GM03348 (cell line): ENCODE measurements at regions not wholly inside any gene's neighbourhood (a gene's known extent, or its start where the extent isn't known, plus 50 kb on each side); places are given as distances from the start of the nearest gene placed in this dataset.
A peak's percentile ranks its signal among the peaks of the same experiment; 100 is the strongest.

Experiments
- DNase-seq: peaks from one replicate; pipeline ENCODE4 v3.0.0; 2012; ENCODE audit warnings: low spot score

DNA sequence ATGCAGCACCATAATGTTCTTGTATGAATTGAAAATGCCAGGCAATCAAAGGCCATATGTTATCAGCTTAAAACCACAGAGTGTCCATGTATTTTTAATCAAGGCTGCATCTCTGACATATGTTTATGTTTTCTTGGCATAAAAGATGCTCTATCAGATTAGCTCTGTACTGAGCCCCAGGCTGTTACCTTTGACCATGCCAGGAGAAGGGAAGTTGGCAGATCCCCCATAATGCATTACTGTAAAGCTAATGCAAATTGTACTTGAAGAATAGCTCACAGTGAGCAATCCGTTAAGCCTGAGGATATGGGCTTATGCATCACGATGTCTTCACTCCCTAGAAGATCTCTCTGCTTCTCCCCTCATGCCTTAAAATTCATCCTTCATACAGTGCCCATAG lies 414.4 kb downstream of the BRINP1 start:
- no peak for DNase-seq

- peak; percentile 2 for DNase-seq
These were observed 411.6 kb downstream of the BRINP1 start for GRCh38 chr9:118957585-118957984.

DNA sequence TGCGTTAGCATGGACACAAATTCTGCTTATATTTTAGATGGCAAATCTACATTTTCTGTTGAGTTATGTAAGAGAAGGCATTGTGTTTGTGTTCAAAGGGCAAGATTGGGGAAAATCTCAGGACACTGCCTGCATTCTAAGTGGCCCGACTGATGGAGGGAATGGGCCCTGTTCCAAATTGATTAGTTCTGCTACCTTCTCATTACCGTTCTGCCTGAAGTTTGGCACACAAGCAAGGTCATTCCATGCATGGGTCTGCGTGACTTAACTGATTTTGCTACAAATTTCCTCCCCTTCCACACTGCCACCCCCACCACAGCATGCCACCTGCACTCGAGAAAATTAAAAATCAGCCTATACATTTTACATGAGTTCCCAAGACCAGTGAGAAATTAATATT lies 409.9 kb downstream of the BRINP1 start:
- DNase-seq: no peak

GRCh38 chr9:118961857-118962256 lies 407.4 kb downstream of the BRINP1 start:
- peak; percentile 88 for DNase-seq

DNA sequence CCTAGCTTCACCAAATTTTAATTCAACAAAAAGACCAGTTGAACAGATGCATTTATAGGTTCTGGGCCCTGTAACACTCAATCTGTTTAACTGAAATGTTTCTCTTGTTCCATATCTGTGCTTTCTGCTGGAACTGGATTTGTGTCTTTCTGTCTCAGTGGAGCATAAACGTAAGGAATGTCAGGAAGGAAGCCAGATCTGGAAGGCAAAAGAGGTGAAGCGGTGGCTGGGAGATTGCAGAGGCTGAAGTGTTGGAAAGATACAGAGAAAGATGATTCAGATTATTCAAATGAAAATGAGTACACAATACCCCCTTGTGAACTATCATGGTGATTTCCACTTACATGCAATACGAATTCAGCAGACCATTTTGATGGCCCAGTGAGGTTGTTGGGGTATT lies 406.8 kb downstream of the BRINP1 start:
- DNase-seq: peak; percentile 11

DNA sequence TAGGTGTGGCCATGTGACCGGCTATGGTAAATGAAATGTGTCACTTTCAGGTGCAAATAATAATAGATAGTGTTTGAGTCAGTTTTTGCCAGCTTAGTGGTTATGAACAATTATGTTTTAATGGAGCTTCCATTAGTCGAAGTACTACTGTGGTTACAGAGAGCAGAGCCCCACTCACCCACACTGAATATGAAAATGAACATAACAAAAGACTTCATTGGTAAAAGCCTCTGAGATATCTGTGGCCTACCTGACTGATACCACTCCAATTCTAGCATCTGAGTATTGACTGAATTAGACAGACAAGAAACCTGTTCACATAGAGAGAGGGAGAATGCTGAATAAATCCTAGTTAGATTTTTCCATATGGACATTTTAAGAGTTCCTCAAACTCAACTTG lies 405.6 kb downstream of the BRINP1 start:
- DNase-seq: no peak

DNA sequence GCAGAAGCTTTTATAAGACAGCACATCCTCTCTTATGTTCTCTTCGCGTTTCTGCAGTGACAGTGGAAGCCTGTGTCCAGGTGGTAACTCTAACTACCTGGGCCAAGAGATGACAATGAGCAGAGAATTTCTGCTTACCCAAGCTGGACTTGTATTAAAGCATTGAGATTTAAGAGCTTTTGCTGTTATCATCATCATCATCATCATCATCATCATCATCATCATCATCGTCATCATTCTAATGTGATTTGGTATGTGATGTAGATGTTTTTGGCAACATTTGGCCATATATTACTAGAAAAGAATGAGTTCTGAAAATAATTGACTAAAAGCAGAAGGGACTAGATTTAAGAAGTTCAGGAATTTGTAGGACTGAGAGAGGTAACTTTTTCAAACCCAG lies 401.3 kb downstream of the BRINP1 start:
- no peak for DNase-seq

DNA sequence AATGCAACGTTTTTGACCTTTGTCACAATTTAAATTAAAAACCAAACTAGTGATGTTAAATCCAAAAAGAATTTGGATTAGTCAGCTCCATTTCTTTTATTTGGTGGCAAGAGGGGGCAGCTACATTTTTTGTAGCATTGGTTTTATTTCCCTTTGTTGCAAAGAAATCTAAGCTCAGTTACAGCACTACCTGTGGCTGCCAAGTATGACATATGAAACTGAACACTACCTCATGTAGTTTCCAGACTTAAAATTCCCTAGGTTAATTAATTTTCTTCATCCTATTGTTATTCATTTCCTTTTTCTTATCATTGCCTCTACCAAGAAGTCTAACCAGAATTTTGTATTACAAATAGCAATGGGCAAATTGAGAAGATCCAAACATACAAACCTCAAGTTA lies 393.5 kb downstream of the BRINP1 start:
- peak; percentile 13 for DNase-seq

GRCh38 chr9:118976160-118976559 lies 393.1 kb downstream of the BRINP1 start:
- no peak for DNase-seq

DNA sequence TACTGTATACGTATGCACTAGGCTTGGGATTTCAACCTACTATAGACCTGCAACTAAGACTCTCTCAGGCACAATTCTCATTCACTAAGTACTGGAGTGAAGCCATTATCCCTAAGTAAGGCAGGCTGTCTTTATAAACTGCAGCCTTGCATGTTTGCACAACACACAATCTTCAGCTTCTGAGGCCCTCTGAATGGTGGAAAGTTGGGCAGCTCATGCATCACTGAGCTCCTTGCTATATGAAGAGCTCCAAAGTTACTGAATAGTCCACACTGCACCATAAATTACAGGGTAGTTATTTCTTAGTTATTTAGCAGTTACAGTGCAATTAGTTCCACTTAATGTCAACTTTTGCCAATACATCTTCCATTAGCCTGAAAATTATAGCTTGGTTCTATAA lies 384.6 kb downstream of the BRINP1 start:
- DNase-seq: no peak

- DNase-seq: no peak
These were observed 383.4 kb downstream of the BRINP1 start for GRCh38 chr9:118985851-118986250.

GRCh38 chr9:118987167-118987566 lies 382.1 kb downstream of the BRINP1 start:
- DNase-seq: no peak

GRCh38 chr9:118990949-118991348 lies 378.3 kb downstream of the BRINP1 start:
- no peak for DNase-seq

- DNase-seq: no peak
These were observed 377.6 kb downstream of the BRINP1 start for GRCh38 chr9:118991366-118992285.

DNA sequence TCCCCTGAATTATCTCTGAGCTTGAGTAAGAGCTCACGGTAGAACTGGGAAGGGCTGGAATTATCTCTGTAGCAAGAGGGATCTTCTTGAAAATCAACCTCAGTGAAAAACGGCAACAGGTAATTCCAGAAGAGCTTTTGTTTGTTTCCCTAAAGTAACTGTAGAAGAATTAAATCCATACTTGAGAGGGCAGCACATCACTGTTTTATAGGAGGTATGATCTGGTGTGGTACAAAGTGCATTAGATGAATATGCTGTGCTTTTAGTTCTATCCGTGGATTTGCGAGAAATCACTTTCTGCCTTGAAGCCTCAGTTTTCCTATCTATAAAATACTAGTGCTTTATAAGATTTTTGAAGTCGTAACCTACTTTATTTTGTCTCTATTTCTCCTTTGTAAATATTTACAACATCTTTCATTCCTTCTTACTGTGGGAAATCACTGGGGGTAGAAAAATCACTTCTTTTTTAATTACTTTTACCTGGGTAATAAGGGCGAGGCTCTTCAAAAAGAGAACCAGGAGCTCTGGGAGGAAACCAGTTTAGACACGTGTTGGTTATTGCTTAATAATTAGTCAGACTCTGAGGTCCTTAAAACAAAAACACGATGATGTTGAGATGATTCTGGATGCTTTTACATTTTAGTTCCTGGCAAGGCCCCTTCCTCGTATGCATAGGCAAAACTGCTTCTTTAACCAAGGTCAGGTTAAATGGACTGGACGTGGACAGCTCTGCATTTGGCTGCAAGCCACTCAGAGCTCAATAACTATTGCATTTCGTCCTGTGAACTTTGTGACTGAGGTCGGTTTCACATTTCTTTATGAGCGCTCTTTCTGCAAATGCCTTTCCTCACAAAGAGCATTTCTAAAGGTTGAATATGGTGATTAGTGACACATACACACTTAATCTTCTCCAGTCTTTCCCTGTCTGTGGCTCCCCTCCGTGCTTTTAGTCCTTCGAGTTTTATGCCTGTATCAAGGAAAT lies 376.1 kb downstream of the BRINP1 start:
- no peak for DNase-seq

GRCh38 chr9:118993965-118994364 lies 375.3 kb downstream of the BRINP1 start:
- no peak for DNase-seq

- no peak for DNase-seq
These were observed 366.7 kb downstream of the BRINP1 start for GRCh38 chr9:119002491-119002890.

- peak; percentile 51 for DNase-seq
These were observed 366.0 kb downstream of the BRINP1 start for GRCh38 chr9:119003201-119003611.

GRCh38 chr9:119003882-119004617 lies 365.2 kb downstream of the BRINP1 start:
- peak; percentile 35 for DNase-seq

DNA sequence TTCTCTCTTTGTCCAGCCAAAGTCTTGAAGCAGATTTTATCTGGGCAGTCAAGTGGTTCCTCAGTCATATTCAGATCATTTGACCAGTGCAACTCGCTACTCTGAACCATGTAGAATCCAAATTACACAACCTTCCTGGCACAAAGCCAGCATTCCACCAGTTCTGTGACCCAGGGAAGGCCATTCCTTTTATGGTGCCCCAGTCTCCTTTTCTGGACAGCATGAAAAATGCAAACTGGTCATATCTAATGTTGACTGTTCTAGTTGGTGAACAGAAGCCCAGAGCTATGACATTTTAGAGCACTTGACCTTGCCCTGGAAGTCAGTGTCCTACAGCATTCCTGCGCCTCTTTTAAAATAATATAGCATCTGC lies 364.6 kb downstream of the BRINP1 start:
- DNase-seq: peak; percentile 71

DNA sequence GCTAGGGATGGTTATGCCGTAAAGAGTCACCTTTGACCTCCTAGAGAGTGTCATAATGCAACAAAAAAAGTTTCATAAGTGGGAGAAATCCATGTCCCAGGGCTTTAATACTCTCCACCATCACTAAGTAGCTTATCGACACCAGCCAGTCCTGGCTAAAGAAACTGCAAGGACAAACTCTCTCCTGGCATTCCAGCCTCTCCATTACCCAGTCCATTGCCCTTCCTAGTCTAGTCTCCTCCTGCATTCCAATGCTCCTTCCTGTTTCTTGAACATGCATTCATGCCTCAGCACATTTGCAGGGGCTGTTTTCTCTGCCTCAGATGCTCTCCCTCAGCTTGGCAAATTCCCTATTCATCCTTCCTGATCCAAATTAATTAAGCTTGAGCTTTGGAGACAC lies 364.1 kb downstream of the BRINP1 start:
- peak; percentile 48 for DNase-seq

- peak; percentile 31 for DNase-seq
These were observed 360.0 kb downstream of the BRINP1 start for GRCh38 chr9:119009249-119009648.
